NCI-H2171 treated with DMSO at 0.1 percent for 48 hours (cell line): ENCODE measurements at regions not wholly inside any gene's neighbourhood (a gene's known extent, or its start where the extent isn't known, plus 50 kb on each side); places are given as distances from the start of the nearest gene placed in this dataset.

Experiments
- DNase-seq: peaks from one replicate; lab custom pipeline; 2025; lab: John Stamatoyannopoulos, UW

GRCh38 chr2:9105601-9106337 lies 100.8 kb upstream of the ASAP2 start:
- no peak for DNase-seq

GRCh38 chr2:9103663-9104277 lies 100.3 kb upstream of the MBOAT2 start:
- DNase-seq = no peak

GRCh38 chr2:9102861-9103662 lies 99.6 kb upstream of the MBOAT2 start:
- DNase-seq = peak; percentile 64

GRCh38 chr2:9101763-9102425 lies 98.4 kb upstream of the MBOAT2 start:
- no peak for DNase-seq

GRCh38 chr2:9100080-9100876 lies 96.8 kb upstream of the MBOAT2 start:
- DNase-seq = no peak

- DNase-seq = no peak
Measured at GRCh38 chr2:9099341-9099751, 95.9 kb upstream of the MBOAT2 start.

GRCh38 chr2:9097892-9098291 lies 94.4 kb upstream of the MBOAT2 start:
- DNase-seq = no peak

- DNase-seq = no peak
Measured at GRCh38 chr2:9097239-9097638, 93.8 kb upstream of the MBOAT2 start.

- no peak for DNase-seq
Measured at GRCh38 chr2:9096761-9097160, 93.3 kb upstream of the MBOAT2 start.

- DNase-seq = no peak
Measured at GRCh38 chr2:9095690-9096089, 92.2 kb upstream of the MBOAT2 start.

- no peak for DNase-seq
Measured at GRCh38 chr2:9095226-9095625, 91.7 kb upstream of the MBOAT2 start.

GRCh38 chr2:9094117-9094516 lies 90.6 kb upstream of the MBOAT2 start:
- DNase-seq = no peak

- DNase-seq = no peak
Measured at GRCh38 chr2:9093324-9093723, 89.8 kb upstream of the MBOAT2 start.

GRCh38 chr2:9092383-9093282 lies 89.1 kb upstream of the MBOAT2 start:
- DNase-seq = no peak

- no peak for DNase-seq
Measured at GRCh38 chr2:9091811-9092210, 88.3 kb upstream of the MBOAT2 start.

GRCh38 chr2:9089831-9090230 lies 86.3 kb upstream of the MBOAT2 start:
- no peak for DNase-seq

- no peak for DNase-seq
Measured at GRCh38 chr2:9087121-9087681, 83.7 kb upstream of the MBOAT2 start.

- DNase-seq = no peak
Measured at GRCh38 chr2:9086465-9086864, 83.0 kb upstream of the MBOAT2 start.

- no peak for DNase-seq
Measured at GRCh38 chr2:9085353-9085752, 81.9 kb upstream of the MBOAT2 start.

- DNase-seq = no peak
Measured at GRCh38 chr2:9083287-9083686, 79.8 kb upstream of the MBOAT2 start.
